Mesodermal cell (in vitro differentiated cells): ENCODE measurements at regions not wholly inside any gene's neighbourhood (a gene's known extent, or its start where the extent isn't known, plus 50 kb on each side); places are given as distances from the start of the nearest gene placed in this dataset.
"Not testable (repeated sequence)": the region's sequence is repeated elsewhere in the genome, so short reads cannot be mapped to it uniquely, and the experiment has no call there.

Source experiments
- H3K27ac ChIP-seq: 2 replicates; pipeline ENCODE4 v1.7.0; 2013; ENCODE audit warnings: mild to moderate bottlenecking, low read depth, low read length, moderate library complexity; ENCODE audit not compliant: severe bottlenecking
- H3K36me3 ChIP-seq: 2 replicates; pipeline ENCODE4 v1.7.1; 2013; ENCODE audit warnings: mild to moderate bottlenecking, low read length, moderate library complexity; ENCODE audit not compliant: control insufficient read depth, insufficient read depth
- H3K4me1 ChIP-seq: one replicate; pipeline ENCODE4 v1.7.1; 2013; ENCODE audit warnings: mild to moderate bottlenecking, low read length; ENCODE audit not compliant: insufficient read depth, control insufficient read depth, poor library complexity, severe bottlenecking
- H3K4me3 ChIP-seq: 2 replicates; pipeline ENCODE4 v1.7.0; 2013; ENCODE audit warnings: low read length, control low read depth, mild to moderate bottlenecking; ENCODE audit not compliant: insufficient read depth, poor library complexity, severe bottlenecking; ENCODE audit errors: extremely low read depth
- H3K9me3 ChIP-seq: 2 replicates; pipeline ENCODE4 v1.7.1; 2013; ENCODE audit warnings: mild to moderate bottlenecking, low read length, moderate library complexity; ENCODE audit not compliant: control insufficient read depth
- WGBS, 2 experiments: methylation state at CpG; one replicate each; pipeline ENCODE4 v1.1.5; 2013; ENCODE audit warnings: missing lambda C conversion rate in 2 of 2; ENCODE audit not compliant: insufficient coverage in 2 of 2; 5-methylcytosine and 5-hydroxymethylcytosine counted together

DNA sequence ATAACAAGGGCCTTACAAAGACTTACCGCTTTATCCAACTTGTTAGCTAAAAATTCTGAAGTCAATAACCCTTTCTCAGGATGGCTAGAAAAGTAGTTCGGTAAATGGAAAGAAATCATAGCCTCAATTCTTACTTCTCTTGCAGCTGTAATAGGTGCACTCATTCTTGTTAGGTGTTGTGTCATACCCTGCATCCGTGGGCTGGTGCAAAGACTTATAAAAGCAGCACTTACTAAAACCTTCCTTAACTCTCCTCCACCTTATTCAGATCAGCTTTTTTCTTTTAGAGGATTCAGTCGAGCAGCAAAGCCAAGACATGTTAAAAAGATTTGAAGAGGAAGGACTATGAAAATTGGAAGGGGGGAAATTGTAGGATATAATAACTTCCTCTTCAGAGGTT, 238.2 kb upstream of the DIO3 start:
- no peaks in the 10 kb centered on the region for H3K4me1 ChIP-seq
- H3K27ac ChIP-seq: no peak overlapping the region
- 60% methylated on average over 1 of the region's 4 CpGs; no CpG with 5 or more reads in 1 of the 2 experiments for WGBS, 2 experiments
- no peak overlapping the region for H3K4me3 ChIP-seq
- H3K9me3 ChIP-seq: peaks cover 12% of the 10 kb centered on the region
- H3K36me3 ChIP-seq: no peaks in the 10 kb centered on the region

DNA sequence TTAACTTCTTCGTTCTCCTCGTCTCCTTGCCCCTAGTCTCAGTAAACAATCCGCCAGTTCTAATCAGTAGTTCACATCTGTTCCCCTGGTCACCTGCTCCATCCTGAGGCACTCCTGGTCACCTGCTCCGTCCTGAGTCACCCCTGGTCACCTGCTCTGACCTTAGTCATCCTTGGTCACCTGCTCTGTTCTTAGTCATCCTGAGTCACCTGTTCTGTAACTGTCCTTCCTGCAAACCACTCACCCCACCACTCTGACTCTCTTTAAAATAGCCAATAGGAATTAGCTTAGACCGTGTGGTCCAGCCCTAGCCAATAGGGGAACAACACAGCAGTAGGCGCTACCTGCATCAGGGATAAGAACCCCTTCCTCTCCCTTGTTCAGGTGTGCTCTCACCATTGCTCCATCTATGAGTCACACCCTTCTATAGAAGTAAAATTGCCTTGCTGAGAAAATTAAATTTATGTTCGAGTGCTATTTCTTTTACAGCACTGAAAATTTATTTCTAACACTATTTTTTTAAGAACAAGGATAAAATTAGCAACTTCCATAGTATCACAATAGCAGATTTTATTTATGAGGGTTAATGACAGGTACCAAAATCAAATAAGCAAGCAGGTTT, 237.6 kb upstream of the DIO3 start:
- H3K4me1 ChIP-seq, H3K27ac ChIP-seq, H3K36me3 ChIP-seq, H3K4me3 ChIP-seq: not testable (repeated sequence)
- H3K9me3 ChIP-seq: peaks cover 12% of the 10 kb centered on the region
- 90 to 96% methylated on average over 4 to 6 of the region's 7 CpGs for WGBS, 2 experiments

DNA sequence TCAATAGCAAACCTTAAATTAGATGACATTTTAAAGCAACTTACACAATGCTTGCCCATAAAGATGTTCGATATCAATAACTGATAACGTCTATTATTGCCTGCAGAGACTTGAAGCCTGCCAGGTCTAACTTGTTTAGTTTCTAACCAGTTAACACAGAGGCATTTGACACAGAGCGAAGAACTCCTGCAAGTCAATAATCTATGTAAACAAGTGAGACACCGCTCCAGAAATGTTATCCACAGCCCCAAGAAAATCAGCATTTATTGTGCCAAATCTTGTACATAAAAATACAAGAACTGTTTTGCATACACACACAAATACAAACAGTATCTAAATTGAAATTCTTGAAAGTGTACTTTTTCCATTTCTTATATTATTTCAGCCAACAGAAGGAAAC, 236.0 kb upstream of the DIO3 start:
- no peak overlapping the region for H3K4me3 ChIP-seq
- H3K27ac ChIP-seq: no peak overlapping the region
- H3K9me3 ChIP-seq: peaks cover 12% of the 10 kb centered on the region
- 89 to 98% methylated on average over 3 to 4 of the region's 4 CpGs for WGBS, 2 experiments
- no peaks in the 10 kb centered on the region for H3K36me3 ChIP-seq
- H3K4me1 ChIP-seq: no peaks in the 10 kb centered on the region

DNA sequence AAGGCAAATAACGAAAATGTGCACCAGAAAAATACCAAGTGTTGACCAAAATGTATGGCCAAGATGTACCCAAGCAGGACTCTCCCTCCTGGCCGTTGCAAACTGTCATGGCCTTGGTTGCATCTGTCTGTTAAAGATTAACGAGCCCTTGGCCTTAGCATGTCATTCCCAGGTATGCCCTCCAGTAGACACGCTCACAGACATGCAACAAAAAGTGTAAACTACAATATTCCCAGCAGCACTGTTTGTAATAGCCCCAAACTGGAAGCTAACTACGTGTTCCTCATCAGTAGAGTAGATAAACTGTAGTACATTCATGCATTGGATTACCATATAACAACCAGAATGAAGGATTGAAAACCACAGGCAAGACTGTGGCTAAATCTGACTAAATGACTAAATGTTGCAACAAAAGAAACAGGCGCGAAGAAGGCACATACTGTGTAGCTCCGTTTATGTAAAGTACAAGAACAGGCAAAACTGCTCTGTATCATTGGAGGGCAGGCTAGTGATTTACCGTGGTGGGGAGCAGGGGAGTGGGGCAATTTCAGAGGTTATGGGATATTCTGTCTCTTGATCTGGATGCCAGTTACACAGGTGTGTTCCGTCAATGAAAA, 232.8 kb upstream of the DIO3 start:
- 86 to 91% methylated on average over 8 of the region's 10 CpGs for WGBS, 2 experiments
- no peaks in the 10 kb centered on the region for H3K4me1 ChIP-seq
- no peak overlapping the region for H3K27ac ChIP-seq
- no peak overlapping the region for H3K4me3 ChIP-seq
- no peaks in the 10 kb centered on the region for H3K36me3 ChIP-seq
- H3K9me3 ChIP-seq: peaks cover 10% of the 10 kb centered on the region

DNA sequence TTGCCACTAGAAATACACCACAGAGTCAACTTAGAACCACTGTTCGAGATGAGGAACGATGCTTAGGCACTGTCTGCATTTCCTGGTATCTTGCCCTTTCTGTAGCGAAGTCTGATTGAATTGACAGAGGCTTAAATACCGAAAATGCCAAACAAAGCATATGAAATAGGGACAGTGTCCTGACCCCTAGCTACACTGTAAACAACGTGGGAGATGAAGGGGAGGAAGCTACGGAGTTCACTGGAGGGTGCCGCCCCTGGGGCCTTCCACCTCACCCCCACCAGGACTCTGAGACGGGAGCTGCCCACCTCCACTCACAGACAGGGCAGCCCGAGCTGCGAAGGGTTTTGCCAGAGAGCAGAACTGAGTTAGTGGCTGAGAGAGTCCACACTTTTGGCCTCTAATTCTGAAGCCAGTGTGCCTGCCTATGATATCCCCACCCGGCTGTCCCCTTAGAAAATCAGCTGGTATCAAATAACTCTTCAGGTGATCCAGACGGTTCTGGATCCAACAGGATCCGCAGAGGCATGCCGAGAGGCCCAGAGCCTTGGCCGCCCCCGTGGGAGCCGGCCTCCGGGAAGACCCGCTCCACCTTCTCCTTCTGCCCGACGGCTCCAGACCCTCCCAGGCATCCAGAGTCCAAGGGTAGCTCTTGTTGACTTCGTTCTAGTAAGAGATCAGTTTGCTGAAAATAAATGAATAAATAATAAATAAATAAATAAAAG, 230.7 kb upstream of the DIO3 start:
- 90 to 93% methylated on average over 13 to 14 of the region's 22 CpGs for WGBS, 2 experiments
- no peak overlapping the region for H3K4me3 ChIP-seq
- no peak overlapping the region for H3K27ac ChIP-seq
- no peaks in the 10 kb centered on the region for H3K9me3 ChIP-seq
- H3K36me3 ChIP-seq: no peaks in the 10 kb centered on the region
- H3K4me1 ChIP-seq: no peaks in the 10 kb centered on the region

DNA sequence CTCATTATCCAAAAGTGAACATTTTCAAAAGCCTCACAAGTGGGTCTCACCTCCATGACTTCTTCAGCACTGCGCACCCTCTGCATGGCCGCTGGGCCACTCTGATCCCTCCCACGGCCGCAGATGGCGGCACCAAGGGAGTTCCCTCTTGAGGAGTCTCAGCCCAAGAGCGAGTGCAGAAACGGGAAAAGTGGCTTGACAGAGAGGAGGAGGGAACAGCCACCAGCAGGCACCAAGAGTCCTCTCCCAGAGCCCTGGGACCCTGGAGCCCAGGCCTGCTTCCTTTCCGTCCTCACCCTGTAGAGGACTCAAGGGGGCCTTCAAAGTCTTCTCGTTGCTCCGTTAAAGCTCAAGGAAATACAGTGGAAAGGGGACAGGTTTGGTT, 230.2 kb upstream of the DIO3 start:
- WGBS, 2 experiments: 87 to 89% methylated on average over 9 to 10 of the region's 10 CpGs
- no peaks in the 10 kb centered on the region for H3K36me3 ChIP-seq
- no peak overlapping the region for H3K4me3 ChIP-seq
- no peaks in the 10 kb centered on the region for H3K9me3 ChIP-seq
- H3K27ac ChIP-seq: no peak overlapping the region
- H3K4me1 ChIP-seq: no peaks in the 10 kb centered on the region

DNA sequence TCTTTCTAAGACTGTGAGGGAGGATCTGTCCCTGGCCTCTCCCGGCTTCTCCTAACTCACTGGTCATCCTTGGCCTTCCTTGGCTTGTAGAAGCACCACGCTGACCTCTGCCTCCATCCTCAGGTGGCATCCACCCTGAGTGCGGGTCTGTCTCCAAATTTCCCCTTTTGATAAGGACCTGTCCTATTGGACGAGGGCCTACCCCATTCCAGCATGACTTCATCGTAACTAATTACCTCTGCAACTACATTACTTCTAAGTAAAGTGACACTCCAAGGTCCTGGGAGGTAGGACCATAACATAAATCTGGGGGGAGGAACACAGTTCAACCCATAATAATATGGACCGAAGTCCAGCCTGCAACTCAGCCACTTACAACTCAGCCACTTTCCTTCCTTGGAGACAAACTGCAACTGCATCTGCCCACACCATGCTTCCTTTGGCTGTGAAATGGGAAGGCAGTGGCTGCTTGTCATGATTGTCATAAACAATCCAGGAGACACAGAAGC, 229.6 kb upstream of the DIO3 start:
- Histone ChIP-seq H3K9me3 (no peaks in the 10 kb centered on the region), H3K4me1 (no peaks in the 10 kb centered on the region), H3K4me3 (no peak overlapping the region), H3K27ac (no peak overlapping the region), H3K36me3 (no peaks in the 10 kb centered on the region)
- 93 to 97% methylated on average over 3 to 4 of the region's 6 CpGs for WGBS, 2 experiments

DNA sequence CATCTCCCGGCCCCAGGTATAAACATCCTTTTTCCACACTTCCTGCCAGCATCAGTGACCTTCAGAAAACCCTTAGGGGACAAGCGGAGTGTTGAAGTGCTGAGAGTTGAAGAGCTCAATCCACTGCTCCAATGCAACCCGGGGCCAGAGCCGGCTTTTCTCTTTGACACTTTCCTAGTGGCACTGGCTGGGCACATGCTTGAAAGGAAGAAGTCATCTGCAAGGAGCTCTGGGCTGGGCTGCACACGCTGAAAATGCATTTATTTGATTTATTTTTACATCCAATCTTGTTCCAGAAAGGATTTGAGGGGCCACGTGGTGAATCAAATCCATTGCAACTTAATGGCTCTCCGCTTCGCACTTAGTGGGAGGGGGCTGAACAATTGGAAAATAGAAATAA, 229.0 kb upstream of the DIO3 start:
- WGBS, 2 experiments: 96% methylated on average over 4 of the region's 8 CpGs; no CpG with 5 or more reads in 1 of the 2 experiments

DNA sequence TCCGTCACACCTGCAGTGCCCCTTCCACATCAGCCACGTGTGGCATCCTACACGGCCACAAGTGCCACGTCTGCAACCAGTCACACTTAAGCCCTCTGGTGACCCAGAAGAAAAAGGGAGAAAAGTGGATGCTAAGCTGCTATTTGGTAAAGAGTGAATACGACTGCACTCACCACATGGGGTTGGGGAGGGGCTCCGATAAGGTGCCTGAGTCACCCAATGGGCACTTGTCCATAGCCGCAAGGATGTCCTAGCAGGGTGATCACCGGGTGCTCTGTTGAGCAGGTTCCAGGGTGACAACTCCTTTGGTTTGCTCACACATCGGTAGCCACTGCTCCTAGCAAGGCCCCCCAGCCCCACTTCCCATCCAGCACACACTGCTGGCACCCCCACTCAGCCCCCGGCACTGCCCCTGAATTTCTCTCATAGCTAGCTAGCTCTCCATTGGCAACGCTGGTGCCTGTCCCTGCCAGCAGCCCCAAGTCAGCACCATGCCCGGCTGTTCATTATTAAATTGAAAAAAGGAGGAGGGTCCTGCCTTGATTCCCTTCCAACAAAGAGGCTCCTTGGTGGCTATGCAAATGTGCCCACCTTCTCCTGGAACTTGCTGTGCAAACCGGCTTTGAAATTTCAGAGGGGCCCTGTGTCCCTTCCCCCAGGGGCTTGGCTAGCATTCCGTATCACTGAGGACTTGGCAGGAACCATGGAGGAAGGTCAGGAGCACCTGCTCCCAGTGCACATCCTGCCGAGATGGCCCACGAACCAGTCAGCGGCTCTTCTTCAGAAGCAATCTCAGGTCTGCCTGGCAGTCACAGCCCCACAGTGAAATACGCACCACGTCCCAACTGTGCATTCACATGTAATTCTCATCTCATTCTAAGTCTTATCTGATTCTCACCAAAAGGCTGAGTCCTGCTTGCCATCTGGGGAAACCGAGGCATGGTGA, 227.7 kb upstream of the DIO3 start:
- H3K36me3 ChIP-seq: no peaks in the 10 kb centered on the region
- no peak overlapping the region for H3K27ac ChIP-seq
- 89 to 91% methylated on average over 14 to 20 of the region's 20 CpGs for WGBS, 2 experiments

More for the DNA sequence above, 229.0 kb upstream of the DIO3 start:
- Histone ChIP-seq H3K4me3 (no peak overlapping the region), H3K27ac (no peak overlapping the region), H3K4me1 (no peaks in the 10 kb centered on the region), H3K36me3 (no peaks in the 10 kb centered on the region), H3K9me3 (no peaks in the 10 kb centered on the region)

DNA sequence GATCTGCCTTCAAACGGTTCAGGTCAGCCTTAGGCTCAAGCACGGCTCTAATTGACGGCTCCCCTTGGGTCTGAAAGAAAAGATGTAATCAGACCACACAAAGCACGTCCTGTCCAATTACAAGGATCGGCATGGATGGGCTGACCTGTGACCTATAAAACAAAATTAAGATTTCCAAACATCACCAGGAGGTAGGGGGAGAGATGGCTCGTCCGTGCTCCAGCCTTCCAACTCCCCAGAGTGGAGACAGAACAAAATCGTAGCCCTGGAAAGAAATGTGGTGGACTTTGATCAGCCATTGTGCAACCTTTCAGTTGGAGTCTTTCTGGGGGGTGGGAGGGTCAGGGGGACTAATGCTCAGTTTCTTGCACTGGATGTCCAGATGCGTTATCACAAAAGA, 226.6 kb upstream of the DIO3 start:
- Histone ChIP-seq H3K9me3 (no peaks in the 10 kb centered on the region), H3K4me1 (no peaks in the 10 kb centered on the region), H3K27ac (no peak overlapping the region), H3K4me3 (no peak overlapping the region), H3K36me3 (no peaks in the 10 kb centered on the region)
- 75 to 91% methylated on average over 4 to 7 of the region's 9 CpGs for WGBS, 2 experiments

More for the DNA sequence above, 227.7 kb upstream of the DIO3 start:
- H3K4me3 ChIP-seq: no peak overlapping the region
- no peaks in the 10 kb centered on the region for H3K9me3 ChIP-seq
- H3K4me1 ChIP-seq: no peaks in the 10 kb centered on the region
